IPS DF 4.7 (cell line): ENCODE measurements at regions not wholly inside any gene's neighbourhood (a gene's known extent, or its start where the extent isn't known, plus 50 kb on each side); places are given as distances from the start of the nearest gene placed in this dataset.

Experiments
- DNase-seq: peaks from one replicate; pipeline ENCODE4 v3.0.0-alpha.2; 2013; ENCODE audit warnings: low spot score; ENCODE audit errors: extremely low read depth

DNA sequence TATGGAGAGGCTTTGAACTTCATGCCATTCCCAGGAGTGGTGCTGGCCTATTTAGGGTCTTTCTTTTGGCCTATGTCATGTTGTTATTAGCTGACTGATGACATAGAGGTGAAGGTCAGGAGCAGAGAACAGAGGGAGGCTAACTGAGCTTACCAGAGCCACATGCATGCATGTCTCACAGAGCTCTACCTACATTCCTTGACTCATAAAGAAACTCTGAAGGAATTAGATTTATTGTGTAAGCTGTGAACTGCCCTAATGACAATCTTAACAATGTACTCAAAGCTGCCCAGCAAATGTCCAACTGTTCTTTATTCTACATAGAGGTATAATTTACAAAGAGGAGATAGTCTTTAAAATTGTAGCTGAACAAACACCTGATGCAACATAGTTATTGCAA lies 192.7 kb upstream of the CNR1 start:
- DNase-seq, result no peak

DNA sequence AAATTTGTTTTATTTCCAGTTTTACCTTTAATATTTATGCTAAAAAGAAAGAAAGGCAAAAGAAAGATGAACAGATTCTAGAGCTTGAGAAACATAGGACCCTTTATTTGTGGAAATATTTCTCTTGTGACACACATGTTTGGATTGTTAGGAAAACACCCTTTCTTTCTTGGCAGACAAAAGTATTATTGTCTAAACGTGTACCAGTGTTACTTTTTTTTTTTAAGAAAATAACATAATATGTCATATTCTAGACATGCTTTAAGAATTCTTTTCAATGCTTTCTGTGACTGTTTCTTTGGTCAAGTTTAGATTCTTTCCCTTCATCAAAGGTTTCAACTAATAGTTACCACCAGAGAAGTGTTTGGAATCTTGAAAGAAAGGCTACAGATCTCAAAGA lies 183.4 kb upstream of the CNR1 start:
- DNase-seq, result no peak

DNA sequence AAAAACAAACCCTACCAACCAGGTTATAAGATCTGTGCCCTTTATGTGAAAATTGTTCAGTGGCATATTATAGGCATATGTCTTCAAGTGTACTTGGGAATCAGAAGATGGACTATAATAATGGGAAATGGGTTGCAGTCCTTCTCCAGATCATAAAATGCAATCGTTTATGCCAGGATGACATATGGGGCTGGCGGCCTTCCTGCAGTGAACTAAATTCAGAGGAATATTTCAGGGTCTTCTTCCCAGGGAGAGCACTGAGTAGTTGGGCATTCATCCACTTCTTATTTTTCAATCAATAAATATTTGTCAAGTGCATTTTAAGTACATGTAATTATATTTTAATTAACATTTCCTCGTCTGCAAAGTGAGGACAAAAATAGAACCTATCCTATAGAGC lies 176.2 kb upstream of the CNR1 start:
- DNase-seq, result no peak

DNA sequence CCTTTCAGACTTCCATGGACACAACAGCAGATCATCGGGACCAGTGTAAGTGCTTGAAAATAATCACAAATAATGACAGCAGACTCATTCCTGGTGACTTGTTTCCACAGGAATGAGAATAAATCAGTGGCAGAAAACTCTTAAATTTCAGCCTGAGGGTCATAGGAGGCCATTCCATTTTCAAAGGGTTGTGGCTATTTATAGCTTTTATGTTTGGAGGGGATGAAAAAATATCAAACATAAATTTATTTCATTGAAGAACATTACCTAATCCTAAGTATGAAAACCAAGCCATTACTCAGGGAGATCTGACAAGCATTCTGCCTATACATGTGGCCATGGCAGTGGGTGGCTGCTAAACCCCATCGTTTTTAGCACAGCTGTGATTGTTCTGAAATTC lies 173.6 kb upstream of the CNR1 start:
- no peak for DNase-seq

DNA sequence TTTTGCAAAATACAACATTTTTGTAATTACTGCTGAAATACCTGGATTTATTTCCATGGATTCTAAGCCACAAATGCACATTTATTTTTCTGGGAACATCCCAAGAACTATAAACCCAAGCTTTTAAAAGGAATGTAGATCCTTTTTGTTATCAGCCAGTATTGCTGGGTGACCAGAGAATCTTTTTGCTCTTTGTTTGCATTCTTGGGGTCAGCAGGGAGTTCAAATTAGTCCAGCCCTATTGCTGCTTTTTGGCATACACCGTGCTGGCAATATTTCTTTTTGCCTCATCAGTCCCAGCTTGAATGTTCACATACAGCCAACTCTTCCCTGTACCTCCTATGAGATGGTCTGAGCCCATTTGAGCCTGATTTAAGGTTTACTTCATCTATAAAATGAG lies 155.2 kb upstream of the CNR1 start:
- DNase-seq, result no peak

DNA sequence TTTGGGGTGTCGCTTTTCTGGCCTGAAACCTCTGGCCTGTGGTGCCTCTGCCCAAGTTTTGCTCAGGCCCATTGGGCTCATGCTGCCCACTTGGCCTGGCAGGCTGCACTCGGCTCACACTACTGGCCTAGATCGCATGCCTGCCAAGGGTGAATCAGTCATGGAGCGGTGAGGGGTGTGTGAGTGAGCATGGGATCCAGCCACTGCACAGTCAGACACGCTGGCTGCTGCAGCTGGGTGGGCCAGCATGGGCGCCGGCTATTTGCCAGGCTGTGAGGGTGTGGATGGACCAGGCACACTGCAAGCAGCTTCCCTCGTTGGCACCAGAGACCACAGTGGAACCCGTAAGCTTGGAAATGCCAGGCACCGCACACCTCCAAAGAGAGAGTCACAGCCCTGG lies 145.4 kb upstream of the CNR1 start:
- DNase-seq, result no peak

DNA sequence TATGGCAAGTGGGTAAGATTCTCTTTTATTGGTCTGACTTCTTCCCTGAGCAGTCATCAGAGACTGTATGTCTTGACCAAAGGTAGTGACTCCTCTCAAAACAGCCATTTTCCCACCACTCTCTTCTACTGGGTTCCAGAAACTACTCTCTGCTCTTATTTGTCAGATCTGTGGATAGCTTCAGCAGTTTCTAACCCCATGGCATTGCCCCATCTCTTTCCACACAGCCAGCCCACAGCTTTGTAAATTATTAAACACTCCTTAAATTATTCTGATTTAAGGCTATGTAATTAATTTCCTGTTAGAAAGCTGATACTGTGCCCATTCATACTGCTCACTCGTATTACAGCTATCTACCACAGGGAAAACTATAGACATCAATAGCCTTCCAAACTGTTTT lies 138.4 kb upstream of the CNR1 start:
- no peak for DNase-seq

DNA sequence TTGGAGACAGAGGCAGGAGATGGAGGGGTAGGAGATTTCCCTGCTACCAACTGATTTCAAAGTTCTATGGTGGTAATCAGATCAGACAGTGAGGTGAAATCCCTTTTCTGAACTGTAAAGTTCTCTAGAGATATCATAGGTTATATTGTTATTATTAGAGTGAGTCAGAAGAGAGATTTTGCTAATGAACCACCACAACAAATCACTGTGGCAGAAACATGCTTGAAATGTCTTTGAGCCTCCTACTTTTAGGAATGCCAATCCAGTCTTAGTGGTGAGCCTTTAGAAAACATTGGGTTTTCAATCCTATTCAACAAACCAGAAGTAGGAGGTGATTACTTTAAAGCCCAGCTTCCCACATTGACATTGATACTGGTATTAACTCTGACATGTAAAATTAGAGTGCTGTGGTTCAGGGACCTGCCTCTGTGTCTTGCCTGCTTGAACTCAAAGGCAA lies 136.7 kb upstream of the CNR1 start:
- no peak for DNase-seq

DNA sequence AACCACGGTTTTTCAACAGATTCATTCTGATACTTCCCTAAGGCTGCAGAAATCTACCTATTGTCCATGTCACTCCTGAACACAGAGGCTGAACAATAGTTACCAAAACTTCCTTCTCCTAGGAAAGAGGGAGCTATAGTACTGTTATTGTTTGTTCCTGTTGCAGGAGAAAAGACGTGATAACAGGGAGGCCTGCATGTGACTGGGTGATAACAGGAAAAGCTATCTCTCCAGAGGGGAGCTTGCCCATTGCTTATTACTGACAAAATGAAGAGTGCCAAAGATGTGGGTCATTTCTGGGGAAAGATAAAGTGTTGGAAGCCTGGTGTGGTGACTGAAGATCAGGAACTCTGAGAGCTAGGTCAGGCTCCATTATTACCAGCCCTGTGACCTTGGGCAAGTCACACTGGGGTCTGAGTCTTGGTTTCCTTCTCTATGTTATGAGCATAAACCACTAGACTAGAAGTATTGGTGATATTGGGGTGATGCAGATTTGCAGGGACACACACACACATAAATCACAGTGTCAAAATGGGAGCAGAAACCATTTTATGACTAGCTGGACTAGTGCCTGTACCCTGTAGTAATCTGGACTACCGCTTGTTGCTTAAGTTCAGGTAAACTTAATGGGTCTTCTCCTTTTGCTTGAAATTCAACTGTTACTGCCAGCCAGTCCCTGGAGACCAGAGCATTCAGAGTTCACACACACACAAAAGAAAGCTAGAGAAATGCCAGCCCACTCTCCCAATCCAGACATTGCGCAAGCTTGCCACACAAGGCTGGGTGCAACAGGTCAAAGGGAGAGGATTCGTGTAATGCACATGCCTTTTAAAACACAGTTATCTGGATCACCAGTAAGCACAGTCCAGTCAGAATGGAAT lies 136.0 kb upstream of the CNR1 start:
- DNase-seq, result no peak

DNA sequence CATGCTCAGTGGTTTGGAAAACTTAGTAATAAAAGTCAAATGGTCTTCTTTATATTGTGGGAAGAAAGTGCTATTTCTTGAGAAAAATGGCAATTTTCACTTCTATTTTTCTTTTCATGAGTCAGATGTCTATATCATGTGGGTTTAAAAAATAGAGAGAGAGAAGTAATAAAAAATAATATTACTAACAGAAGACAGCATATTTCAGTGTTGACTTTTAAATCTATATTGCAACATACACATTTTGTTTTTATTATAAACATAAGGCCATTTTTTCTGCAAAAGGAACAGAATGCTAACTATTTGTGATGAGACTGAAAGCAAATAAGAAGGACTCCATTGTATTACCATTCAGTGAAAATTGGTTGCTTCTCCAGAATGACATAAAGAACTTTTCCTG lies 135.1 kb upstream of the CNR1 start:
- no peak for DNase-seq

DNA sequence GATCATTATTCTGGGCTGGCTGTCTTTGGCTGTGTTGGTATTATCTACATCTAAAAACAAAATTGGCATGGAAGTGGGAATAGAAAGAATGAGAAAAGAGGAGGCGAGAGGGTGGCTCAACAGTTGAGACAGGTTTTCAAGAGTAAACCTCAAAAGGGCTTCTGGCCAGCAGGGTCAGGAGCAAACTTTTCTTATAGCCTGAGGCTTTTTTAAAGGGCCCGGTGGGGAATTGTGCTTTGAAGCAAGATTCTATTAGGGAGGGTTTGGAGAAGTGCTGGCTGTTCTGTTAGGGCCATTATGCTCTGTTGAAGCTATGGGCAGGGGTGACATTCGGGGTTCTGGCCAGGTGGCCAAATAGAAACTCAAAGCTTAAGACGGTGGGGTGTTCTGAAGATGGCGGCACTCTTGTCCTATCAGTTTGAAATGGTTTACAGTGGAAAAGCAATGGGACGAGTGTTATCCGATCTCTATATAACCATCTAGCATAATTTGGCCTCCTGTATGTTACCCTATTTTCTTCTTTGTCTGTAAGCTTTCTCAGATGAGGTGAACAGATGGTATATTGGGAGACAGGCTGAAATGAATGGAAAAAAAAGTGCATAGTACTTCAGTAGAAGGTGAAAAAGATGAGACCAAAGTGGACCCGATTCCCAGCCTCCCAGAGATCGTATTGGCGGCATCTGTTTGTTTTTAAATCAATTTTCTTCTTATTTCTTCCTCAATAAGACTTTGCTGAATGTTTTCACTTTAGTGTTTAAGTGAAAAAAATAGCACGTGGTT lies 132.1 kb upstream of the CNR1 start:
- DNase-seq, result no peak

DNA sequence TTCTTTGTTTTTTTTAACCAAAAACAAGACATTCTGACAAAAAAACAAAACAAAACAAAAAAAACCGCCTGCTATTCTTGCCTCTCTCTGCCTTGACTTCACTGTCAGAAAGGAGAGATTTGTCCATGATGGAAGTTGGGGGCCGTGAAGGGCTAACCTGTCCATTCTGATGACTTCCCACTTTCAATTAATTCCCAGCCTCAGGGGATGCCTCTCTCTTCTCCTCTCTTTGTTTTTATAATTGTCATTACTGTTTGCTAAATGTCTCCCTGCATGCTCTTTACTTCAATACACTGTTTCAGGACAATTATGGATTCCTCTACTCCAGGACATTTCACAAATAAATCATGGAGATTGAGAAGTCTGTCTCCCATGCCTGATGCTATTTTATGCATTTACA lies 130.5 kb upstream of the CNR1 start:
- no peak for DNase-seq

DNA sequence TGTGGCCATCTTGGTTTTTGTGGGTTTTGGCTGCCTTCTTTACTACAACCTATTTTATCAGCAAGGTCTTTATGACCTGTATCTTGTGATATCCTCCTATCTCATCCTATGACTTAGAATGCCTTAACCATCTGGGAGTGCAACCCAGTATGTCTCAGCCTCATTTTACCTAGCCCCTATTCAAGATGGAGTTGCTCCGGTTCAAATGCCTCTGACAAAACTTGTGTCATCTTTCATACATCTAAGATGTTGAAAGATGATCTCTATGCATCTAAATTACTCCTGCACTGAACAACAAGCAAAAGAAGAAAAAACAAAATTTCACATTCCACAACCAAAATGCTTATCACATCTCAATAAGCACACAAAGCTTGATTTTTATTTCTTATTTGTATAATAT lies 129.5 kb upstream of the CNR1 start:
- no peak for DNase-seq

DNA sequence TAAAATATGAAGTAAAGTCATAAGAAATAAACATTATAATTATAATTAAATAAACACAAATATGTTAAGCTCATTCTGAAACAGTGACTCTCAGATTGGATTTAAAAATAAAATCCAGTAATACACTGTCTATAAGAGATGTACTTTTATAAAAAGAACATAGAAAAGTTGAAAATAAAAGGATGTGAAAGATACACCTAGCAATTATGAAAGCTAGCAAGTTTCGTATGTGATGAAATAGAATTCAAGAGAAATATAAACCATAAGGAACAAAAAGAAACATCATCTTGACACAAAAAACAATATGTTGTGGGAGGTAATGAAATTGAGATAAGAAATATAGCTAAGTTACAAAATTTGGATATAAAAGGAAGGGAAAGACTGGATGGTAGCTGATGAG lies 128.6 kb upstream of the CNR1 start:
- DNase-seq, result no peak

DNA sequence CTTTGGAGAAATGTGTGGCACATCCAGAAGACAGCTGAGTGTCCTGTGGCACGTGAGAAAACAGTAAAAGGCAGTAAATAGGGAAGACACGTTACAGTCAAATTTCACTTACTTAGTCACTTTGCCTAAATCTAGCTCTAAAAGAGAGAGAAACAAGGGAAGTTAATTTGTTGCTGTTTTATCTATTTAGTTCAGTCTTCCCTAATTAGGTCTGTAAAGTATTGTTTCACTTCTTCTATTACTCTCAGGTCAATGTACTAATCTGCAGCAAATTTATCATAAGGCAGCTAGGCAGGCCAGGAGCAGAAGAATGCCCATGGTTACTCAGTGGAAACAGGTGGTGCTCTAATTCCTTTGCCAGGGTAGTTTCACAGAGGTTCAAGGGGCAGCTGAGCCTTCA lies 124.3 kb upstream of the CNR1 start:
- no peak for DNase-seq

DNA sequence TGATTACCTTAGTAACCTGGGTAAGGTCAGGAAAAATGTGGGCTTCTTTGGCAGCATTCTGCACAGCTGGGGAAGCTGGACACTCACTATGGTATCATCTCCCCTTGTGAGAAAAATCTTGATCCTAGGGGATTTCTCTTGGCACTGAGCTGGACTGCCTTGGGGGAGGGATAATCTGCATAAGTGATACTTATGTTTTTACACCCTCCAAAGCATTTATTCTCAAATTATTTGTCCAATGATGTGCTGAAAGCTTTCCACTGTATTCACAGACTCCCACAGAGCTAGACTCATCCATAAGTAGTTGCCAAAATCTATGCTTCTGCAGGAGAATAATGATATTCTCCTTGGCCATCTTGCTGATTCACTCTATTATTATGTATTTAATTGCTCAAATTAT lies 121.5 kb upstream of the CNR1 start:
- DNase-seq, result no peak

DNA sequence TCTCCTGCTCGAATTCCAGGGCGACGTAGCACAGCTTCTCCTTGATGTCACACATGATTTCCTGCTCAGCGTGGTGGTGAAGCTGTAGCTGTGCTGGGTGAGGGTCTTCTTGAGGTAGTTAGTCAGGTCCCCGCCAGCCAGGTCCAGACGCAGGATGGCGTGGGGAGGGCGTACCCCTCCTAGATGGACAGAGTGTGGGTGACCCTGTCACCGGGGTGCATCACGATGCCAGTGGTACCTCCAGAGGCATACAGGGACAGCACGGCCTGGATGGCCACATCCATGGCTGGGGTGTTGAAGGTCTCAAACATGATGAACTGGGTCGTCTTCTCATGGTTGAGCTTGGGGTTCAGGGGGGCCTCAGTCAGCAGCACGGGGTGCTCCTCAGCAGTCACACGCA lies 110.2 kb upstream of the CNR1 start:
- DNase-seq, result no peak

DNA sequence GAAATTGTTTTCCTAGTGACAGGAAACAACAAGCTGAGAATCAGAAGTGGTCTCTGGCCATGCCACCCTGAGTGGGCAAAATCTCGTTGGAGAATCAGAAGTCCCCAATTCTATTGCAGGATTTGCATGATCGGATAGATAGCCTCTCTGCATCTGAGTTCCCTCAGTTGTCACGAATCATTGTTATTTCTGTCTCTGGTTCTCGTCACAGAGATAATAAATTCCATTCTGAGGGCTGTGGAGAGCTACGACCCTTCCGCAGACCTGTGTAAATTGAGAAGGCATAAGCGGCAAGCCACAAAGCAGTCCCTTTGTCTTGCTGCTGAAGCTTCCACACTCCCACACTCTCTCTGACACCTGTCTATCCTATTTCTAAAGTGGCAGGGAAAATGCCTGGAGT lies 102.4 kb upstream of the CNR1 start:
- no peak for DNase-seq

DNA sequence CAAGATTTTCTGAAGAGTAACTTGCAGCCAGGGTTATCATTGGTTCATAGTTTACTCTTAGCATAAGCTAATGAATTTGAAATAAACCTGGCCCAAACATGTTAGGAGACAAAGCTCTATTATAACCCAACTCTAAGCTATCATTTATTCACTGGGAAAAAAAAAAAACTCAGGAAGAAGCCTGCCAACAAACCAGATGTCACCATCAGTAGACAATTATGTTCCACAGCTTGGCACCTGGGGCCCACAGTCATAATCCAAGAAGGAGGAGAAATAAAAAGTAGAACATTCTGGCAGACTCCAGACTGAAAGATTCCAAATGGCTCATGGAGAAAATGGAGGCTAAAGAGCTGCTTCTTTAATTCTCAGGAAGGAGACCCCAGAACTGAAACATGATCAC lies 100.0 kb upstream of the CNR1 start:
- no peak for DNase-seq

DNA sequence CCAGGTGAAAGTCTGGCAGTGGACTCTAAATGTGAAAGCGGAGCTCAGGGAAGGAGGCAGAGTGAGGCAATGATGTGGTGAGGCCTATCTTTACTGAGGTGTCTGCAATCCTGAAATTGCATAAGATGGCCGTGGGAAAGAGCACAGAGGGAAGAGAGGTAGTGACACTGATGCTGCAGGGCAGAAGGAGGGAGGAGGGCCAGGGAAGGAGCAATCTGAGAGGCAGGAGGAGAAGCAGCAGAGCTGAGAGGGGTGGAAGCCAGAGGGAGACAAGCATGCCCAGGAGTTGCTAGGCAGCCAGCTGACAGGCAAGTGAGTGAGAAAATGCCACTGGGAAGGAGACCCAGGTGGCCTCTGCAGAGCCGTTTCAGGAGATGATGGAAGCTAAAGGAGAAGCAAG lies 97.4 kb upstream of the CNR1 start:
- no peak for DNase-seq

DNA sequence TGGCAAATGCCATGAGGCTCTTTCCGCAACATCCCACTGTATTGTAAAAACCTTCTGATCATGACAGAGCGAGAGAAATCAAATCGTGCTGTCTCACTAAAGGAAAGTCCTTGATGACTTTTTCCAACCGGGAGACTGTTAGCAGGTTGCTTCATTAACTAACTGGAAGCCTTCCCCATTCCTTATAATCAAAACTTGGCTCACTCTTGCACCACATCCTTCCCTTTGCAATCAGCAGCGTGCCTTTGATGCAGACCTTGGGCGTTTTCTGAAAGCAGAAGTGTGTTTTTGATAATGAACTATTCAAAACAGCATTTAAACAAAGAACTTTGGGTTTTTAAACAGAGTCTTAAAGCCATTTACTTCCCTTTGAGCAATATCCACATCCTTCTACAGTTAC lies 96.2 kb upstream of the CNR1 start:
- DNase-seq, result no peak

DNA sequence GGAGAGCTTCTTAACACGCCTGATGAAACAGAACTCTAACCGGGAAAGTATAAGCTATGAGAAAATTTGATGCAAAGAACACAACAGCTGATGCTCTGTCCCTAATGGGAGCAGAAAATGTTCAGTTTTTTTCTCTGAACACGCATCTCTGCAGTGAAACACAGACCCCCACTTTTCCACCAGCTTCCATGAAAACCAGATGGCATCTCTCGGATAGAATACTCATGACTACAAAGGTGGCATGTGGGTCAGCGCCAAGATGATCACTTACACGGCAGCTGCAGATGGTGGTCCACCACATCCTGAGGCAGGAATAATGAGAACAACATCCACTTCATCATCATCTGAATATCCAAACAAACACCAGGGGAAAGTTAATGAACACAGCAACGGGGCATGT lies 85.2 kb upstream of the CNR1 start:
- no peak for DNase-seq
